BLaER1 (cell line): ENCODE measurements at regions not wholly inside any gene's neighbourhood (a gene's known extent, or its start where the extent isn't known, plus 50 kb on each side); places are given as distances from the start of the nearest gene placed in this dataset.

ENCODE experiments used
- H3K27ac ChIP-seq: shearing (Covaris generic); formaldehyde crosslinking; 2 replicates; pipeline ENCODE4 v1.8.1; 2022
- H3K27me3 ChIP-seq: shearing (Covaris generic); formaldehyde crosslinking; 2 replicates; pipeline ENCODE4 v1.8.1; 2022
- H3K36me3 ChIP-seq: shearing (Covaris generic); formaldehyde crosslinking; 2 replicates; pipeline ENCODE4 v1.8.1; 2022
- H3K4me1 ChIP-seq: shearing (Covaris generic); formaldehyde crosslinking; 2 replicates; pipeline ENCODE4 v1.8.1; 2022
- H3K4me2 ChIP-seq: shearing (Covaris generic); formaldehyde crosslinking; 2 replicates; pipeline ENCODE4 v1.8.1; 2022
- H3K4me3 ChIP-seq: shearing (Covaris generic); formaldehyde crosslinking; 2 replicates; pipeline ENCODE4 v1.8.1; 2022
- H3K9ac ChIP-seq: shearing (Covaris generic); formaldehyde crosslinking; 2 replicates; pipeline ENCODE4 v1.8.1; 2022
- H3K9me3 ChIP-seq: shearing (Covaris generic); formaldehyde crosslinking; 2 replicates; pipeline ENCODE4 v1.8.1; 2022
- H4K20me1 ChIP-seq: shearing (Covaris generic); formaldehyde crosslinking; 2 replicates; pipeline ENCODE4 v1.8.1; 2022
- Cebpa-rat ChIP-seq: shearing (Covaris generic); IDR thresholded peaks from 2 replicates; pipeline ENCODE4 v1.8.1; 2022

- Histone ChIP-seq H3K27me3 (no peaks in the 10 kb centered on the region), H3K9ac (no peak overlapping the region), H3K4me3 (no peak overlapping the region), H3K9me3 (no peaks in the 10 kb centered on the region), H3K4me1 (no peaks in the 10 kb centered on the region), H3K36me3 (no peaks in the 10 kb centered on the region), H4K20me1 (no peaks in the 10 kb centered on the region), H3K27ac (no peak overlapping the region), H3K4me2 (no peak overlapping the region)
- no peak for TF ChIP-seq Cebpa-rat
Observed at GRCh38 chr20:6490849-6491248, 276.6 kb upstream of the BMP2 start.

- H3K4me3 ChIP-seq, result no peak overlapping the region
- H3K9me3 ChIP-seq, result no peaks in the 10 kb centered on the region
- H3K9ac ChIP-seq, result no peak overlapping the region
- H3K4me1 ChIP-seq, result no peaks in the 10 kb centered on the region
- H4K20me1 ChIP-seq, result no peaks in the 10 kb centered on the region
- no peak overlapping the region for H3K4me2 ChIP-seq
- no peak for TF ChIP-seq Cebpa-rat
- H3K27ac ChIP-seq, result no peak overlapping the region
- no peaks in the 10 kb centered on the region for H3K36me3 ChIP-seq
- H3K27me3 ChIP-seq, result no peaks in the 10 kb centered on the region
Observed at GRCh38 chr20:6489361-6490171, 277.9 kb upstream of the BMP2 start.

GRCh38 chr20:6485351-6485750 lies 282.1 kb upstream of the BMP2 start:
- no peaks in the 10 kb centered on the region for H4K20me1 ChIP-seq
- H3K9ac ChIP-seq, result no peak overlapping the region
- H3K4me2 ChIP-seq, result no peak overlapping the region
- H3K27ac ChIP-seq, result no peak overlapping the region
- TF ChIP-seq Cebpa-rat, result no peak
- no peaks in the 10 kb centered on the region for H3K27me3 ChIP-seq
- H3K9me3 ChIP-seq, result no peaks in the 10 kb centered on the region
- no peaks in the 10 kb centered on the region for H3K36me3 ChIP-seq
- H3K4me1 ChIP-seq, result no peaks in the 10 kb centered on the region
- no peak overlapping the region for H3K4me3 ChIP-seq

GRCh38 chr20:6483727-6484126 lies 283.8 kb upstream of the BMP2 start:
- no peak for TF ChIP-seq Cebpa-rat
- H3K27ac ChIP-seq, result no peak overlapping the region
- H3K4me1 ChIP-seq, result no peaks in the 10 kb centered on the region
- no peak overlapping the region for H3K4me3 ChIP-seq
- no peak overlapping the region for H3K4me2 ChIP-seq
- no peak overlapping the region for H3K9ac ChIP-seq
- H3K36me3 ChIP-seq, result no peaks in the 10 kb centered on the region
- no peaks in the 10 kb centered on the region for H3K27me3 ChIP-seq
- H4K20me1 ChIP-seq, result no peaks in the 10 kb centered on the region
- H3K9me3 ChIP-seq, result no peaks in the 10 kb centered on the region

- Histone ChIP-seq H3K9ac (no peak overlapping the region), H3K36me3 (no peaks in the 10 kb centered on the region), H3K4me3 (no peak overlapping the region), H3K4me1 (no peaks in the 10 kb centered on the region), H4K20me1 (no peaks in the 10 kb centered on the region), H3K4me2 (no peak overlapping the region), H3K27me3 (no peaks in the 10 kb centered on the region), H3K27ac (no peak overlapping the region), H3K9me3 (peaks cover 3% of the 10 kb centered on the region)
- no peak for TF ChIP-seq Cebpa-rat
Observed at GRCh38 chr20:6482486-6482885, 285.0 kb upstream of the BMP2 start.

- Histone ChIP-seq H3K27me3 (no peaks in the 10 kb centered on the region), H3K4me2 (no peak overlapping the region), H3K9ac (no peak overlapping the region), H3K36me3 (no peaks in the 10 kb centered on the region), H3K4me3 (no peak overlapping the region), H3K27ac (no peak overlapping the region), H3K4me1 (no peaks in the 10 kb centered on the region), H3K9me3 (peaks cover 5% of the 10 kb centered on the region), H4K20me1 (no peaks in the 10 kb centered on the region)
- no peak for TF ChIP-seq Cebpa-rat
Observed at GRCh38 chr20:6480328-6481200, 286.9 kb upstream of the BMP2 start.

- Histone ChIP-seq H3K4me1 (peaks cover 13% of the 10 kb centered on the region), H3K9me3 (peaks cover 5% of the 10 kb centered on the region), H3K36me3 (no peaks in the 10 kb centered on the region), H4K20me1 (no peaks in the 10 kb centered on the region), H3K4me3 (no peak overlapping the region), H3K9ac (no peak overlapping the region), H3K4me2 (no peak overlapping the region), H3K27ac (no peak overlapping the region), H3K27me3 (no peaks in the 10 kb centered on the region)
- no peak for TF ChIP-seq Cebpa-rat
Observed at GRCh38 chr20:6473197-6473596, 294.3 kb upstream of the BMP2 start.

- H3K27me3 ChIP-seq, result no peaks in the 10 kb centered on the region
- H4K20me1 ChIP-seq, result no peaks in the 10 kb centered on the region
- no peaks in the 10 kb centered on the region for H3K36me3 ChIP-seq
- no peak overlapping the region for H3K4me2 ChIP-seq
- no peaks in the 10 kb centered on the region for H3K9me3 ChIP-seq
- H3K9ac ChIP-seq, result no peak overlapping the region
- H3K27ac ChIP-seq, result no peak overlapping the region
- no peak overlapping the region for H3K4me3 ChIP-seq
- H3K4me1 ChIP-seq, result peaks cover 21% of the 10 kb centered on the region
- no peak for TF ChIP-seq Cebpa-rat
Observed at GRCh38 chr20:6471871-6472270, 295.6 kb upstream of the BMP2 start.

GRCh38 chr20:6471110-6471647 lies 296.3 kb upstream of the BMP2 start:
- H3K4me1 ChIP-seq, result peaks cover 21% of the 10 kb centered on the region
- no peak overlapping the region for H3K4me3 ChIP-seq
- no peaks in the 10 kb centered on the region for H4K20me1 ChIP-seq
- H3K9me3 ChIP-seq, result no peaks in the 10 kb centered on the region
- H3K36me3 ChIP-seq, result no peaks in the 10 kb centered on the region
- H3K27me3 ChIP-seq, result no peaks in the 10 kb centered on the region
- no peak overlapping the region for H3K9ac ChIP-seq
- no peak overlapping the region for H3K27ac ChIP-seq
- TF ChIP-seq Cebpa-rat, result no peak
- H3K4me2 ChIP-seq, result no peak overlapping the region

GRCh38 chr20:6469695-6470094 lies 297.8 kb upstream of the BMP2 start:
- no peak overlapping the region for H3K9ac ChIP-seq
- no peak overlapping the region for H3K4me2 ChIP-seq
- TF ChIP-seq Cebpa-rat, result no peak
- H3K9me3 ChIP-seq, result no peaks in the 10 kb centered on the region
- no peak overlapping the region for H3K27ac ChIP-seq
- no peaks in the 10 kb centered on the region for H4K20me1 ChIP-seq
- H3K27me3 ChIP-seq, result no peaks in the 10 kb centered on the region
- no peaks in the 10 kb centered on the region for H3K36me3 ChIP-seq
- peaks cover 21% of the 10 kb centered on the region for H3K4me1 ChIP-seq
- no peak overlapping the region for H3K4me3 ChIP-seq
